Epidermal melanocyte (primary cell): ENCODE measurements at regions not wholly inside any gene's neighbourhood (a gene's known extent, or its start where the extent isn't known, plus 50 kb on each side); places are given as distances from the start of the nearest gene placed in this dataset.

ENCODE experiments used
- DNase-seq: peaks from one replicate; pipeline ENCODE4 v3.0.0; 2011; ENCODE audit warnings: low spot score; ENCODE audit not compliant: insufficient read length

DNA sequence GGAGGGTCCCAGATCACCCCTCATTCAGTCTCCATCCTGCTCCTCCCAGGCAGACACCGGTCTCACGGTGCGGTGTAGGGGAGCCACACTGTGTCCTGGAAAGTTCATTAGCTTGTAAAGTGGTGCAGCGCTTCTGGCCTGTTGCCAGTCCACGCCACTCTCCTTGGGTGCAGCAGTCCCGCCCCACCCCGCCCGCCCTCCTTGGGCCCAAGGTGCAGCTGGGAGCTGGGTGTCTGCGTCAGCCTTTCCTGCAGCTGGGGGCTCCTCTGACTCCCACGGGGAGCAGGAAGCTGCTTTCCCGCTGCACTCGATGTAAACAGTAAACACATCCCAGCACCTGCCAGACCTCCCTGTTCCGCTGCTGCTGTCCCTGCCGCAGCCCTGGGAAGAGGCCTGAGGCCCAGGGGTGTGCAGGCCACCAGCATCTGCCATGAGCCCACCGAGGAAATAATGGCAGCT, 53.8 kb upstream of the ASB18 start:
- no peak for DNase-seq

DNA sequence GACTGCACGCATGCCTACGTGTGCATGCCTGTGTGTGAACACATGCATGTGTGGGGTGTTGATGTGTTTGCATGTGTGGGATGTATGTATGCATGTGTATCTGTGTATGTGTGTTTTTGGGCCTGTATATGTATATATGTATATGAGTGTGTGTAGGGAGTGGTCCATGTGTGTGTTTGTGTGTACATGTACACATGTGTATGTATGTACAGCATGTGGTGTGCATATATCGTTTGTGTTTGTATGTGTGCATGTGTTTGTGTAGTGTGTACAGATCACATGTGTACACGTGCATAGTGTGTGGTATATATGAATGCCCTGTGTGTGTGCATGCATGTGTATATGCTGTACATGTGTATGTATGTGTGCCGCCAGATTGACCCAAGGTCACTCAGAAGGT, 54.2 kb upstream of the ASB18 start:
- DNase-seq, result no peak

DNA sequence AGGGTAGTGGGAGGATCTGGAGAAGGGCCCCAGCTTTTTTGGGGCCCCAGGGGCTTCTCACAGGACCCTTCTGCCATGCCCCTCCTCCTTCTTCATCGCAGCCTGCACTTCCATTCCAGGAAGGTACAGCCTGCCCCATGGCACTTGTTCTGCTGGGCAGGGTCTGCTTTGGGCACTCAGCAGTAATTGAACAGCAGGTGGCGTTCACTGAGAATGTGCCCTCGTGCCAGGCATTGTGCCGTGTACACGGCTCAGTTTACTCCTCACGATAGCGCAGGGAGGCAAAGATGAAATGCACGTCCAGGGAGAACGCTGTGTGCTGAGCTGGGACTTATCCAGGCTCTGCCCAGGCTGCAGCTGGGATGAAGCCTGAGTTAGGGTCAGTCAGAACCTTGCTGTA, 54.8 kb upstream of the ASB18 start:
- DNase-seq, result no peak

DNA sequence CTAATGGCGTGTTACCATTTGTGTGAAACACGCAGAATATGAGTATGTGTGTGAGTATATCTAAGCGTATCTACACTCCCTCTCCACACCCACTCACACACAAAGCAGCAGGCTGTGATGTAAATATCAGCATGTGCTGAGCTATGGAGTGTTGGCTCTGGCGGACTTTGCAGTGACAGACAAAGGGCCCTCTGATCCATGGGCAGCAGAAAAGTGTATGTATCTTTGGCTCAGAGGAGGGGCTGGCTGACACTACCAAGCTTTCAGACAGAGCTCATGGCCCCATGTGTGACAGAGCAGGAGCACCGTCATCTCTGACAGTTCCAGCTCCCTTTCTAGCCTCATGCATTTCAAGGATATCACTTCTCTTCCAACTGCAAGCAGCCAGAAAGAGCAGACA, 57.2 kb upstream of the ASB18 start:
- no peak for DNase-seq

DNA sequence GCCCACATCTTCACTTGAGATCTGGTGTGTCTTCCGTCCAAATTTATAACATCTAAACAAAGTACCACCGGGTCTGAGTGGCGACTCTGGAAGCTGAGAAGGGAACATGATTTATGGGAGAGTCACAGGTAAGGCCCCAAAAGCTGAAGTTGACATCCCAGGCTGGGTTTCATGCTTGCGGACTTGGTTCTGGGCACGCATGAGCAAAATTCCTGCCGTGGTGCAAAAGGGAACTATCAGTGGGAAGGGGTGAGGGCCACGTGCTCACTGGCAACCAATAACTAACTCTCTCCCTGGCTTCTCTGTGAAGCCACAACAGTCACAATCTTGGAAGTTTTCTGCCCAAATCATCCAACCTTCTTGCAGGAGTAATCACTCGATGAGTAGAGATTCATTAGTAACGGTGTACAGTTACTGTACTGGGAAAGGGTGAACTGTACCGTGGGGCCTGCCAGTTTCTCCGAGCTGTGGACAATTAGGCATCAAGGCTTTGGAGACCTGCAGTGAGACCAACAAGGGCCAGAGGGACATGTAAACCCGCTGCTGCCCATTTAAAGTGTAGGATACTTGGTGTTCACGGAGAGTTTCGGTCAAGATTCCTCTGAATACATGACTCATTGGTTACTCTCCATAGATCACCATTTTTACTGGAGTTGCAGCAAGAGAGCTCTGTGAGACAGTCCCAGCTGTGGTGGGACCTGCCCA, 69.4 kb upstream of the ASB18 start:
- DNase-seq, result no peak

DNA sequence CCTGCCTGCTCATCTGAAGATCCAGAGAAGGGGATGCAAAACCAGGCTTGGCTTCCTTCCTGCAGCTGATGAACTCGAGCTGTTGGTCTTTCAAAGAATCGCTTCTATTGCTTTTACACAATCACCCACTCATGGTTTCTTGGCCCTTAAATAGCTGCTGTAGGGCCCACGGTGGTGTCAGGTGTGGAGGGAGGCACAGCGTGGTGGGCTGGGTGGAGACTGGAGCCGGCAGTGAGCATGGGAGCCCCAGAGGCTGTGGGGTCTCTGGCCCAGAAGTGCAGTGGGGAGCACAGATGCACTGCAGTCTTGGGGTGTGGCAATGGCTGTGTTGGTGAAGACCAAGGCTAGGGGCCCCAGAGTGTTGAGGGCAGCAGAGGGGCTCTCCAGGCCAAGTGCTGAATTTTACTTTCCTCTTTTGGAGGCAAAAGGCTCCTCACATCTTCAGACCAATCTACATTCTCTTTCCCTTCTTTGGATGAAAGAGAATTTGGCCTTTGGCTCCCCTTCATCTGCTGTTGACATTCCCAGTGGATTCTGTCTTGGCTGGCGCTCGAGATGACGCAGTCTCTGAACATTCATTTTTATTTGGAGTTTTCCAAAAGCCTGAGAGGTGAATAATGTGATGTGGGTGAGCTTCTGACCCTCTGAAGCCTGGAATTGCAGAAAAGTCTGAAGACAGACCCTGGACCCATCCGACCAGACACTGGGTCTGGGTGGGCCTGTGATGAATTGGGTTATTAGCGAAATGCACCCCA, 70.1 kb upstream of the ASB18 start:
- no peak for DNase-seq

DNA sequence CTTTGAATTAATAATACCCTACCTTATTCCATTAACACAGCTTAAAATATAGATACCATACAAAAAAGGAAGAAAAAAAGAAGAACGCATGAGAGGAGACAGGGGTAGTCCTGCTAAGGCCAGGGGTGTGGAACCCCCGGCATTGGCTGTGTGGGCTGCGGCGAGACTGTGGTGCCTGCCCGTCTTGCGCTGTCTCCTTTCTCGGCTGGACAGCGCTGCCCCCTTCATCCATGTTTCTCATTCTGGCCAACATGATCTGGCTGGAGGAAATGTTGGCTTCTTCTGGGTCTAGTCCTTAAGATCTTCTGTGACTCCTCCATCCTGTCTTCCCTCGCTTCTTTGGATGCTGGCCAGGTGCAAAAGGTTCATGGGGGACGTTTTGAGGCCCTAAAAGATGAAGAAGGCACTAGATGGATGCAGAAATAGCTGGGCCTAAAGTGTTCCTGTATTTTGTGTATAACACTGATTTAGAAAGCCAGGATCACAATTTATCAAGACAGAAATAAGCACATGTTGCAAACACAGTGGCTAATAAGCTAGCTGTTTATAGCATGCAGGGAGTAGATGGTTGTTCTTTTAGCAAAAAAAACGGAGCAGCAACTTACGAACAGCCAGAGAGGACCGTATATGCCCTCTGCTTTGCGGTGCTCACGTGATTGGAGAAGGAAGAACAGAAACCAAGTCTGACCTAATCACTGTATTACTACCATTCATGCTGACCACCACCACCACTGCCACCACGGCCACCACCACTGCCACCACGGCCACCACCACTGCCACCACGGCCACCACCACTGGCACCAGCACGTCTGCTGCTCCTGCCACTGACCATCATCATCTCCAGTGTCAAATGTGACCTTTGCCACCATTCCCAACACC, 71.7 kb upstream of the ASB18 start:
- no peak for DNase-seq

DNA sequence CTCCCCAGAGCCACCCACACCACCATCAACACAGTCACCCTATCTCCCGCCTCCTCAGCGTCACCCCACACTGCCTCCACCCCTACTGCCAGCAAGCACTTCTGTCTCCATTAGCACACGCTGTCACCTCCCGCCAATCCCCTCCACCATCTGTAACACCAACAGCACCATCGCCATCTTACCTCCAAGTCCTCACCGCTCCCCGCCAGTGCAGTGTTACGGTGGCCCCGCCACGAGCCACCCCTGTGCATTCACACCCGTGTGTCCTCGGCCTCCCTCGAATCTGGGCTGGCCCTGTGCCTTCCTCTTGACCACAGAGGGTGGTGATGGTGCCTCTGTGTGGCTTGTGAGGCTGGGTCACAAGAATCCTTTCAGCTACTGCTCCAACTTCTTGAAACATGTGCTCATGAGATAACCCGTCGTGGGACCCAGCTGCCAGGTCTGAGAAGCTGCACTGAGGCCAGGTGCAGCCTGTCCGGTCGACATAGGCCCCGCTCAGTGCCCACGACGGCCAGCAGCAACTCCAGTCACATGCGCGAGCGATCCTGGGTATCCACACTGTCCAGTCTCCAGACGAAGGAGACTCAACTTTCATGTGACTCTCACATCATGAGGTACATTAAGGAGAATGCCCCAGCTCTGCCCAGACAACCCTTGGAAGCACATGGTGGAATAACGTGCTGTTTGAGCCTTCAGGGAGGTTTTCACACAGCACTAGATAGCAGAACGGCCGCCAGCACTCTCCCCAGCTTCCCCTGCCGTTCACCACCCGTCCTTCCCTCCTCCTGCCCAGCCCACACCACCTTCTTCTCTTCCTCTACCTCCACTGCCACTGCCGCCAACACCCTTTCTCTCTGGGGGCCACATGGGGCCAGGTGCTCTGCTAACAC, 72.6 kb upstream of the ASB18 start:
- no peak for DNase-seq

DNA sequence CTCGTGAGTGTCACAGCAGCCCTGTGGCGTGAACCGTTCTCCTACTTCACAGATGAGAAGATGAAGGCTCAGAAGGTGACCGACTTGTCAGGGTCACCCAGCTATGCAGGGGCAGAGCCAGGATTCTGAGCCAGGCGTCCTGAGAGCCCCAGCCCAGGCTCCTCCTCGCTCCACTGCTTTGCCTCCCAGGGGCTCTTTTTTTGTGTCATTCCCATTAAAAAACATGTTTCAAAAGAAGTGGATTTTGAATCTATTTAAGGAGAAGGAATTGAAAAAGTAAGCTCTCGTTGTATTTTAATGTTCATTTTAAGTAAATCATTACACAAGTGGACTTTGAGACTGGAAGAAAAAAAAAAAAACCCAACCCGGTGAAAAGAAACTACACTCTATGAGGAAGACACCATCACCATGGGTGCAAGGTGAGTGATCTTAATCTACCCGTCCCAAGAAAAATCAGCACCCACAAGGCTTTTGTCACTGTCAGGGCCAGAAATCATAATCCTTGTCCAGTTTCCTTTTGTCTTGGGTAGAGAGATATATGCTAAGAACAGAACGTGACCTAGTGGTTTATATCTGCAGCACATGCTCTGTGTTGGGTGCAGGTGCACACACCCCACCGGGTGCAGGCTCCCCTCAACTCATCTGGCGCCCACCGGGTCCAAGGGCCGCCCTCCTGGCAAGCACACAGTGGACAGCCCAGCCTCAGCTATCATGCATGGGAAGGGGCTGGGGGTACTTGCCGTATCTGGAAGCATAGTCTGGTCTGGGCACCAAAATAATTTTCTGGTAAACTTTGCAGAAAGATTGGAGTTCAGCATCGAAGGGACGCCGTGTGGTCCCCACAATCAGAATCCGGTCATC, 73.5 kb upstream of the ASB18 start:
- no peak for DNase-seq

DNA sequence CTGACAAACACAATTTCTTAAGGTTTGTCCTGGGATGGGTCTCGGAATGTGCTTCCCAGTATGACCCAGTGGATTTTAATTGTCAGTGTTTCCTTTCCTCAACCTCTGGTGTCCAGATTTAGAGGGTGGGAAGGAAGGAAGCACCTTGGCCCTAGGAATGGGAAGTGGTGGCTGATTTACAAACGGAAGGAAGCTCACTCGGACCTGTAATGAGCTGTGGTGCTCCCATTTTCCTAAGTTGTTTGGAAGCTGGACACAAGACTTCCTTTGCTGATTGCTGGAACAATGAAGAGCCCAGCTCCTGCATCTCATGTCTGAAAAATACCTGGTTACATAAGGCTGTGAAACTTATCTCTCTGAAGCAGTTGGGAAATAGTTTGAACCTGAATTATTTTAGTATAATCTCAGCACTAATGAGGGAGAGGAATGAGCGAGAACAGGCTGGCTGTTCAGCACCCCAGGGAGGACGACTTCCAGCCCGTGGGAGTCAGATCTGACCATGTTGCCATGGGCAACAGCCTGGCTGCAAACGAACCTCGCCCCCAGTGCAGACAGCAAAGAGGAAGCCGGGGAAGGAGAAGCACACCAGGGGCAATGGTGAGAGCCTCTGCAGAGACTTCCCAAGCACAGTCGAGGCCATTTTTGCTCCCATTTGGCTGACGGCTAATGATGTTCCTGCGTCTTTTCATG, 74.4 kb upstream of the ASB18 start:
- no peak for DNase-seq

DNA sequence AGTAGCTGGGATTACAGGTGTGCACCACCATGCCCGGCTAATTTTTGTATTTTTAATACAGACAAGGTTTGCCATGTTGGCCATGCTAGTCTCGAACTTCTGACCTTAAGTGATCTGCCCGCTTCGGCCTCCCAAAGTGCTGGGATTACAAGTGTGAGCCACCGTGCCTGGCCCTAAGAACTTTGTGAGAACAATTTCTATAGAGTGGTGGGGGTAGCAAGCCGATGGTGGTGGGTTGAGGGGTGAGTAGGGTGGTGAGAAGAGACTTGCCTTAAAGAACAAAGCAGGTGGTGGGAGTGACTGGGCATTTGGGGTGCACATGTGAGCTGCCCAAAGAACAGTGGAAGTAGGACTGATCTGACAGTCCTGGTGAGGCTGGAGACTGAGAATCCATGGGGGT, 76.0 kb upstream of the ASB18 start:
- no peak for DNase-seq

DNA sequence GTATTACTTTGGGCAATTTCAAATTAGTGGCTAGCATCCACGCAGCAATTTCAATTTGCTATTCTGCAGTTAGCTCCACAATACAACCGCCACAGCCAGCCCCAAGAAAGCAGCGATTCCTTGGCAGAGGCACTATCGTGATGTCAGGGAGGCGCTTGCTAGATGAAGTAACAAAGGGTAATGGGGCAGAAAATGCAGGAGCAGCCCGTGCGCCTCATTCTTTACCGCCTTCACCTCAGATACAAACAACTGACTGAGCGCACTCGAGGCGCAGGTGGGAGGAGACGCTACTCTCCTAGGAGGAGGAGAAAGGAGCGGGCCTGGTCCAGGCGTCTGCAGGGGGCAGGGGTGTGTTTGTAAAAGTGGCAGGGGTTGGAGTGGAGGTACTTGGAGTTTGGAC, 76.9 kb upstream of the ASB18 start:
- DNase-seq, result no peak

DNA sequence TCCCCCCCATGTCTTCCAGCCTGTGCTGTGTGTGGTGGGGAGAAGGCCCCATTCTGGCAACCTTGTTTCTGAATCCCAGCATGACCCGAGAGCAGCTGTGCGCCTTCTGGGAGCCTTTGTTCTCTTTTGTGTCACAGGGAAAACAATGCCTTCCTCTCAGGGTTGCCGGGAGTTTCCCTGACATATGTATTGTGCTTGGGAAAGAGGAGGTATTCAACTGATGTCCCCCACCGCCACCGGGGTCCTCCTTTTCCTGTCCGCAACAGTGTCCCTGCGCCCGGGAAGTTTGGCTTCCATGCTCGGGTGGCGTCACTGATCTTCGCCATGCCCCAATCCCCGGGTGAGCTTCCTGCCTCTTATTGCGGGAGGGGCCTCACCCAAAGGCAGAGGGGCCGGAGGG, 77.5 kb upstream of the ASB18 start:
- DNase-seq, result no peak

DNA sequence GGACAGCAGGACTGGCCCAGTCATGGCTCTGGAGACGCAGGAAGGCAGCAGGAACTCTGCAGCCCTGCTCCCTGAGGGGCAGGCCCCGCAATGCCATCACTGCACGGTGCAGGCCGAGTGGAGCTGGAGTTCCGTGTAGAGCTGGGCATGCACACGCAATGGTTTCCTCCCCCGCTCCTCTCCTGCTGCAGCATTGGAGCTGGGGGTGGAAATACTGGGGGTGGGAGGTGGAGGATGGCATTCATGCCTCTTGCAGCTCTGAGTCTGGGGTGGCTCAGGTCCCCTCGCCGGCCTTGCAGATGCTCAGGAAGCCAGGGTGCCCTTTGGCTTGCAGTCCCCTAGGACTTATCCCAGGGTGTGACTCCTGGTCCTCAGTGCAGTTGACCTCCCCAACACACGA, 78.3 kb upstream of the ASB18 start:
- no peak for DNase-seq

DNA sequence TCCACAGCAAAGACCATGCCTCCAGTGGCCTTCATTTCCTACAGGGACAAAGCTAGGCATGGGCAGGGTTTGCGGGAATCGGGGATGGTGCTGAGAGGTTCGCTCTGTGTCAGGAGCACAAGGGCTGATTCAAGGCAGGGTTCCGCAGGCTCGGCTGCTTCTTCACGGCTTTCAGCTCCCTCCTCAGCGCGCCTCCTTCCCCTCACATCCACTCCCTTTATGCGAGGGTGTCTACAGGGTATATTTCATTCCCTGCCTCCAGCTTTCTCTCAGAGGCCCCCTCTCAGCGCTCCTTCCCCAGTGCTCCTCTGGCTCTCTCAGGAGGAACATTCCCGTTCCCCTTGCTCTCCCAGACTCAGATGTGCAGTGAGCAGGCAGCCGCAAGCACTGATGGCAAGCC, 78.7 kb upstream of the ASB18 start:
- no peak for DNase-seq

DNA sequence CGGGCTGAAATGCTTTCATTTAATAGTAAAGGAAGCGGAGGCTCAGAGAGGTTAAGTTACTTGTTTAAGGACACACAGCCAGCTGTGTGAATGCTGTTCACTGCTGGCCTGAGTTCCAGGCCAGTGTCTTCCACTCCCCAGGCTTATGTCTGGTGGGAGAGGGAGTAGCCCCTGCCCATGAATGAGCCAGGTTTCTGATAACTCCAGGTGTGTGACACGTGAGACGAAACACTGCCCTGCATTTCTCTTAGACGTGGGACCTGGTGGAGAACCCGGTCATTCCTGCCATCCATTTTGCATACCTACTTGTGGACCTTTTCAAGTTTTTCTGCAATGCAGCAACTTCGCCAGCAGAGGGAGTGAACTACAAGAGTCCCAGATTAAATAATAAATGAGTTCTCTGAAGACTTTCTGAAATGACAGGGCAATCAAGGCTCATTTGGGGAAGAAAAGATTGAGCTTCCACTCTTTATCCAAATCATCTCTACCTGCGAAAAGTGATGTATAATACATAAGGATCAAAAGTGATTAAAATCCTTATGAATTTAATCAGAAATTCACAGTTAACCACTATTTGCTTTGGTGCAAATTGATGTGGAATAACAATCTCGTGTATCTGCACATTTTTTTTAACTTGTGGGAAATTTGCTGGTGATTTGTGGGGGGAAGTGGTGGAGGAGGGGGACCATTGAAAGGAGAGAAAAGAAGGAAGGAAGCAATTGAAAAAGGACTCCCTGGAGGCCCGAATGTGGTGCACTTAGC, 79.4 kb upstream of the ASB18 start:
- peak; percentile 77 for DNase-seq

DNA sequence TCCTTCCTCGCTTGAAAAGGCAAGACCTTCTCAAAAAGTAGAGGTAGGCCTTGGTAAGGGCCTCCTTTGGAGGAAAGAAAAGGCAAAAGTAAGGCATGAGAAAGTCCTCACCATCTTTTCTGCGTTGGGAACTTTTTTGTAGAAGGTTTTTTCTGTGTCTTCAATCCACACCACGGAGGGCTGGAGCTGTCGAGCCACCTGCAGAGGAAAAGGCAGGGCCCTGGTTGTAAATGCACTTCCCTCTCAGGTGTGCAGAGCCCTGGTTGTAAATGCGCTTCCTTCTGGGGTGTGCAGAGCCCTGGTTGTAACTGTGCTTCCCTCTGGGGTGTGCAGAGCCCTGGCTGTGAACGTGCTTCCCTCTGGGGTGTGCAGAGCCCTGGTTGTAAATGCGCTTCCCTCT, 80.2 kb upstream of the ASB18 start:
- no peak for DNase-seq

DNA sequence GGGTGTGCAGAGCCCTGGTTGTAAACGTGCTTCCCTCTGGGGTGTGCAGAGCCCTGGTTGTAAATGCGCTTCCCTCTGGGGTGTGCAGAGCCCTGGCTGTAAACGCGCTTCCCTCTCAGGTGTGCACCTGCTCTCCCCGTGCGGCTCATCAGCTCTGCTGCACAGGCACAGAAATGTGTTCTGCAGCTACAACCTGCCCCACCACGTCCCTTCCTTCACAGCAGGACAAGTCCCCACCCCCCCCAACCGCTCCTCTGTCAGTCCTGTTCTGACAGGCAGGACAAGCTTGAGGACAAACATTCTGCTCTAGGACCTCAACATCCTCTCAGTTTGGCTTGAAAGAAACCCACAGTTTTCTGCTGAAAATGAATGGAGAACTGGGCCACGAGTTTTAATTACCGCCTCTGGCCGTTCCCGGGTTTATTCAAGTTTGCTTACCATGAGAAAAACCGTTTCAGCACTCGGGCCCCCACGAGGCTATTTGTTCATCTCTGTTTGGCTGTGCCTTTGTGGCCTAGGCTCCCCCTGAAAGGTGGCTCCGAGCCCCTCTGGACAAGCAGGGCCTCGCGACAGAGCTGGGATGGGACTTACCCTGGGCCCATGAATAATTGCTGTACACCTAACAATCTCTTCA, 81.0 kb upstream of the ASB18 start:
- DNase-seq, result no peak
